GM23338 (cell line): ENCODE measurements at regions not wholly inside any gene's neighbourhood (a gene's known extent, or its start where the extent isn't known, plus 50 kb on each side); places are given as distances from the start of the nearest gene placed in this dataset.

Source experiments
- ATAC-seq: fragments of 200-7000 bp; cut with Tn5 transposase; 3 replicates; pipeline ENCODE4 v1.9.1; 2020
- DNase-seq: peaks from one replicate; pipeline ENCODE4 v3.0.0-alpha.2; 2015; ENCODE audit warnings: low spot score
- H2AFZ ChIP-seq: fragments of 200-600 bp; sonication (generic); 2 replicates; pipeline ENCODE4 v1.8.0; 2016; ENCODE audit warnings: antibody characterized with exemption, mild to moderate bottlenecking, moderate library complexity
- H3F3A ChIP-seq: fragments of 200-600 bp; sonication (generic); replicated peaks from 2 replicates; pipeline ENCODE4 v1.8.0; 2017; ENCODE audit warnings: antibody characterized with exemption, mixed run types, low read depth
- H3K27ac ChIP-seq: fragments of 200-600 bp; sonication (generic); 2 replicates; pipeline ENCODE4 v1.6.1; 2016; ENCODE audit warnings: low read depth
- H3K27me3 ChIP-seq: fragments of 200-600 bp; sonication (generic); 2 replicates; pipeline ENCODE4 v1.8.0; 2016; ENCODE audit warnings: mild to moderate bottlenecking, mixed run types, moderate library complexity; ENCODE audit not compliant: insufficient read depth
- H3K36me3 ChIP-seq: fragments of 200-600 bp; sonication (generic); 2 replicates; pipeline ENCODE4 v1.8.0; 2016; ENCODE audit warnings: mild to moderate bottlenecking; ENCODE audit not compliant: insufficient read depth
- H3K4me1 ChIP-seq: fragments of 200-600 bp; sonication (generic); 2 replicates; pipeline ENCODE4 v1.8.0; 2016; ENCODE audit warnings: mild to moderate bottlenecking, moderate library complexity; ENCODE audit not compliant: insufficient read depth
- H3K4me2 ChIP-seq: fragments of 200-600 bp; sonication (generic); 2 replicates; pipeline ENCODE4 v1.7.1; 2017; ENCODE audit warnings: mixed run types
- H3K4me3 ChIP-seq: fragments of 200-600 bp; sonication (generic); 2 replicates; pipeline ENCODE4 v1.6.1; 2016; ENCODE audit warnings: mixed run types
- H3K79me2 ChIP-seq: fragments of 200-600 bp; sonication (generic); replicated peaks from 2 replicates; pipeline ENCODE4 v1.8.0; 2017; ENCODE audit warnings: mild to moderate bottlenecking; ENCODE audit not compliant: insufficient read depth
- H3K9me2 ChIP-seq: fragments of 200-600 bp; sonication (generic); 2 replicates; pipeline ENCODE4 v1.8.0; 2017; ENCODE audit not compliant: insufficient read depth
- H4K20me1 ChIP-seq: fragments of 200-600 bp; sonication (generic); replicated peaks from 2 replicates; pipeline ENCODE4 v1.8.0; 2017; ENCODE audit warnings: mild to moderate bottlenecking; ENCODE audit not compliant: insufficient read depth
- H3K27ac Mint-ChIP-seq: 2 replicates; pipeline ENCODE4 v1.8.0; 2020; ENCODE audit warnings: inconsistent platforms, mild to moderate bottlenecking, moderate library complexity, mixed read lengths
- H3K27me3 Mint-ChIP-seq: 3 replicates; pipeline ENCODE4 v1.8.0; 2022; ENCODE audit warnings: low read depth, mild to moderate bottlenecking, moderate library complexity, mixed read lengths, inconsistent platforms; ENCODE audit not compliant: insufficient read depth, poor library complexity
- H3K36me3 Mint-ChIP-seq: 3 replicates; pipeline ENCODE4 v1.8.0; 2021; ENCODE audit warnings: low read depth, mild to moderate bottlenecking, inconsistent platforms, moderate library complexity, mixed read lengths
- H3K4me1 Mint-ChIP-seq: 3 replicates; pipeline ENCODE4 v1.8.0; 2020; ENCODE audit warnings: mild to moderate bottlenecking, inconsistent platforms, mixed read lengths
- H3K4me3 Mint-ChIP-seq: 3 replicates; pipeline ENCODE4 v1.8.0; 2021; ENCODE audit warnings: moderate library complexity, mild to moderate bottlenecking, inconsistent platforms, mixed read lengths
- H3K9me3 Mint-ChIP-seq: 3 replicates; pipeline ENCODE4 v1.8.0; 2020; ENCODE audit warnings: moderate library complexity, mild to moderate bottlenecking, inconsistent platforms, mixed read lengths
- CREB1 ChIP-seq: fragments of 250-450 bp; sonication (Bioruptor Pico); IDR thresholded peaks from 2 replicates; pipeline ENCODE4 v1.5.0; 2020; ENCODE audit warnings: low read depth, mild to moderate bottlenecking, moderate library complexity
- CTCF ChIP-seq, 2 experiments: fragments of 200-600 bp in 1 of 2; sonication (generic) in 1 of 2; conservative IDR thresholded peaks; 2 replicates each; pipeline versions ENCODE4 v1.5.1 to v1.6.1; 2016 to 2017; ENCODE audit warnings: antibody characterized with exemption in 2 of 2, low read depth in 2 of 2, mild to moderate bottlenecking in 2 of 2, moderate library complexity in 1 of 2
- ETS1 ChIP-seq: IDR thresholded peaks from 2 replicates; pipeline ENCODE4 v1.6.1; 2016; ENCODE audit warnings: antibody characterized with exemption
- EZH2 ChIP-seq: fragments of 200-600 bp; sonication (generic); IDR thresholded peaks from one replicate; pipeline ENCODE4 v1.8.0; 2017; ENCODE audit warnings: antibody characterized with exemption, mild to moderate bottlenecking, low read depth; ENCODE audit not compliant: unreplicated experiment
- EZH2phosphoT487 ChIP-seq: fragments of 200-600 bp; sonication (generic); IDR thresholded peaks from one replicate; pipeline ENCODE4 v1.8.1; 2018; ENCODE audit warnings: antibody characterized with exemption; ENCODE audit not compliant: unreplicated experiment
- JUNB ChIP-seq: IDR thresholded peaks from one replicate; pipeline ENCODE4 v1.6.1; 2016; ENCODE audit warnings: antibody characterized with exemption; ENCODE audit not compliant: unreplicated experiment
- NANOG ChIP-seq: IDR thresholded peaks from 2 replicates; pipeline ENCODE4 v1.6.1; 2016; ENCODE audit warnings: antibody characterized with exemption, borderline replicate concordance
- POLR2AphosphoS5 ChIP-seq: IDR thresholded peaks from 2 replicates; pipeline ENCODE4 v1.6.1; 2016; ENCODE audit warnings: antibody characterized with exemption, low read depth
- REST ChIP-seq: IDR thresholded peaks from one replicate; pipeline ENCODE4 v1.6.1; 2018; ENCODE audit warnings: antibody characterized with exemption; ENCODE audit not compliant: unreplicated experiment
- STAT1 ChIP-seq: IDR thresholded peaks from one replicate; pipeline ENCODE4 v1.6.1; 2016; ENCODE audit warnings: antibody characterized with exemption; ENCODE audit not compliant: unreplicated experiment
- ZNF331 ChIP-seq: fragments of 250-450 bp; sonication (Bioruptor Pico); IDR thresholded peaks from 2 replicates; pipeline ENCODE4 v1.5.0; 2020; ENCODE audit warnings: low read depth, mild to moderate bottlenecking, moderate library complexity

GRCh38 chr5:124134941-124135340, 611.5 kb downstream of the ZNF608 start:
- no peak for ATAC-seq

More at GRCh38 chr5:124134941-124135340, 611.5 kb downstream of the ZNF608 start:
- Mint-ChIP-seq H3K4me1 (no peaks in the 10 kb centered on the region), H3K27ac (no peak overlapping the region), H3K9me3 (peaks cover 6% of the 10 kb centered on the region; the same call in 2 of the 3 replicates), H3K27me3 (no peaks in the 10 kb centered on the region), H3K4me3 (no peak overlapping the region), H3K36me3 (no peaks in the 10 kb centered on the region)
- Histone ChIP-seq H3K27me3 (no peaks in the 10 kb centered on the region), H3K9me2 (no peaks in the 10 kb centered on the region), H3K4me2 (no peak overlapping the region), H4K20me1 (no peaks in the 10 kb centered on the region), H3F3A (no peaks in the 10 kb centered on the region), H3K4me3 (no peak overlapping the region), H3K79me2 (no peaks in the 10 kb centered on the region), H2AFZ (no peak overlapping the region), H3K27ac (no peak overlapping the region), H3K4me1 (no peaks in the 10 kb centered on the region), H3K36me3 (no peaks in the 10 kb centered on the region)
- no peak for DNase-seq
- TF ChIP-seq EZH2phosphoT487 (no peak), EZH2 (no peak), REST (no peak), STAT1 (no peak), ZNF331 (CRISPR knock-in tag) (no peak), NANOG (no peak), CTCF (conservative IDR thresholded peaks at IDR 0.05; ENCODE audit: low read depth in 2 of 2) (no peak), JUNB (no peak), POLR2AphosphoS5 (no peak), CREB1 (CRISPR knock-in tag) (no peak), ETS1 (no peak)
